Calu3 (cell line): ENCODE measurements at regions not wholly inside any gene's neighbourhood (a gene's known extent, or its start where the extent isn't known, plus 50 kb on each side); places are given as distances from the start of the nearest gene placed in this dataset.

ENCODE experiments used
- BruUV-seq: library from RNA; stranded (reverse); fragments of 400-500 nt; replicated peaks from 2 replicates; lab custom pipeline; 2021; lab: Mats Ljungman, UMichigan
- CTCF ChIA-PET: fragments of 300-600 bp; sonication (Branson Sonifier 250); formaldehyde crosslinking; loops from one replicate; lab custom pipeline; 2022; ENCODE audit warnings: antibody characterized with exemption; lab: Charles Lee
- DNase-seq: peaks from one replicate; pipeline ENCODE4 v3.0.0; 2022
- H3K27ac Mint-ChIP-seq: one replicate; pipeline ENCODE4 v1.8.0; 2022; ENCODE audit warnings: mixed read lengths; ENCODE audit not compliant: unreplicated experiment
- H3K27me3 Mint-ChIP-seq: one replicate; pipeline ENCODE4 v1.8.0; 2022; ENCODE audit warnings: mixed read lengths; ENCODE audit not compliant: unreplicated experiment
- H3K36me3 Mint-ChIP-seq: one replicate; pipeline ENCODE4 v1.8.0; 2022; ENCODE audit warnings: mild to moderate bottlenecking, moderate library complexity, mixed read lengths; ENCODE audit not compliant: insufficient read depth, unreplicated experiment
- H3K4me1 Mint-ChIP-seq: one replicate; pipeline ENCODE4 v1.8.0; 2022; ENCODE audit warnings: mild to moderate bottlenecking, low read depth, mixed read lengths; ENCODE audit not compliant: unreplicated experiment
- H3K4me3 Mint-ChIP-seq: one replicate; pipeline ENCODE4 v1.8.0; 2022; ENCODE audit warnings: mild to moderate bottlenecking, low read depth, moderate library complexity, mixed read lengths; ENCODE audit not compliant: unreplicated experiment
- H3K9me3 Mint-ChIP-seq: one replicate; pipeline ENCODE4 v1.8.0; 2022; ENCODE audit warnings: low read depth, mixed read lengths; ENCODE audit not compliant: unreplicated experiment
- CTCF ChIP-seq: fragments of 200-600 bp; IDR thresholded peaks from one replicate; pipeline ENCODE4 v1.8.0; 2022; ENCODE audit warnings: antibody characterized with exemption; ENCODE audit not compliant: unreplicated experiment
- intact Hi-C: fragments of 100-400 bp; cut with micrococcal nuclease; formaldehyde crosslinking; loops from one replicate; pipeline ENCODE4 v1.10.0; 2022; ENCODE audit not compliant: unreplicated experiment

GRCh38 chr9:18159254-18159653, 314.7 kb upstream of the ADAMTSL1 start:
- CTCF ChIA-PET: interaction anchor here (0.6 kb wide), 1 partner anchor 101 kb away, joined by 3 read pairs; no protein-coding TSS in a partner anchor
- no peak for DNase-seq
- no peak overlapping the region for H3K4me3 Mint-ChIP-seq
- H3K36me3 Mint-ChIP-seq: no peaks in the 10 kb centered on the region
- no peak overlapping the region for H3K27ac Mint-ChIP-seq
- TF ChIP-seq CTCF: no peak
- H3K9me3 Mint-ChIP-seq: no peaks in the 10 kb centered on the region
- H3K4me1 Mint-ChIP-seq: no peaks in the 10 kb centered on the region
- no peaks in the 10 kb centered on the region for H3K27me3 Mint-ChIP-seq
- intact Hi-C loops: no loop called here
- no TSS peak for BruUV-seq

- no peak for TF ChIP-seq CTCF
- intact Hi-C loops: no loop called here
- no peaks in the 10 kb centered on the region for H3K4me1 Mint-ChIP-seq
- no peaks in the 10 kb centered on the region for H3K9me3 Mint-ChIP-seq
- no peak overlapping the region for H3K27ac Mint-ChIP-seq
- H3K27me3 Mint-ChIP-seq: no peaks in the 10 kb centered on the region
- H3K4me3 Mint-ChIP-seq: no peak overlapping the region
- no peaks in the 10 kb centered on the region for H3K36me3 Mint-ChIP-seq
- CTCF ChIA-PET: no interaction called here
- DNase-seq: no peak
- no TSS peak for BruUV-seq
Measured at GRCh38 chr9:18163146-18163545, 310.8 kb upstream of the ADAMTSL1 start.

- DNase-seq: no peak
- no peaks in the 10 kb centered on the region for H3K36me3 Mint-ChIP-seq
- CTCF ChIA-PET: no interaction called here
- intact Hi-C loops: no loop called here
- H3K9me3 Mint-ChIP-seq: no peaks in the 10 kb centered on the region
- no TSS peak for BruUV-seq
- H3K4me3 Mint-ChIP-seq: no peak overlapping the region
- no peaks in the 10 kb centered on the region for H3K4me1 Mint-ChIP-seq
- no peak for TF ChIP-seq CTCF
- no peak overlapping the region for H3K27ac Mint-ChIP-seq
- H3K27me3 Mint-ChIP-seq: no peaks in the 10 kb centered on the region
Measured at GRCh38 chr9:18167733-18168132, 306.2 kb upstream of the ADAMTSL1 start.

GRCh38 chr9:18173923-18174322, 300.0 kb upstream of the ADAMTSL1 start:
- intact Hi-C loops: no loop called here
- H3K27ac Mint-ChIP-seq: no peak overlapping the region
- no peak for DNase-seq

More at GRCh38 chr9:18173923-18174322, 300.0 kb upstream of the ADAMTSL1 start:
- H3K27me3 Mint-ChIP-seq: no peaks in the 10 kb centered on the region
- H3K9me3 Mint-ChIP-seq: no peaks in the 10 kb centered on the region
- CTCF ChIA-PET: no interaction called here
- no peaks in the 10 kb centered on the region for H3K4me1 Mint-ChIP-seq
- no TSS peak for BruUV-seq
- H3K4me3 Mint-ChIP-seq: no peak overlapping the region
- no peaks in the 10 kb centered on the region for H3K36me3 Mint-ChIP-seq
- no peak for TF ChIP-seq CTCF
